Calu3 (cell line): ENCODE measurements at regions not wholly inside any gene's neighbourhood (a gene's known extent, or its start where the extent isn't known, plus 50 kb on each side); places are given as distances from the start of the nearest gene placed in this dataset.

Experiments used
- BruUV-seq: library from RNA; stranded (reverse); fragments of 400-500 nt; replicated peaks from 2 replicates; lab custom pipeline; 2021; lab: Mats Ljungman, UMichigan
- CTCF ChIA-PET: fragments of 300-600 bp; sonication (Branson Sonifier 250); formaldehyde crosslinking; loops from one replicate; lab custom pipeline; 2022; ENCODE audit warnings: antibody characterized with exemption; lab: Charles Lee
- DNase-seq: peaks from one replicate; pipeline ENCODE4 v3.0.0; 2022
- H3K27ac Mint-ChIP-seq: one replicate; pipeline ENCODE4 v1.8.0; 2022; ENCODE audit warnings: mixed read lengths; ENCODE audit not compliant: unreplicated experiment
- H3K27me3 Mint-ChIP-seq: one replicate; pipeline ENCODE4 v1.8.0; 2022; ENCODE audit warnings: mixed read lengths; ENCODE audit not compliant: unreplicated experiment
- H3K36me3 Mint-ChIP-seq: one replicate; pipeline ENCODE4 v1.8.0; 2022; ENCODE audit warnings: mild to moderate bottlenecking, moderate library complexity, mixed read lengths; ENCODE audit not compliant: insufficient read depth, unreplicated experiment
- H3K4me1 Mint-ChIP-seq: one replicate; pipeline ENCODE4 v1.8.0; 2022; ENCODE audit warnings: mild to moderate bottlenecking, low read depth, mixed read lengths; ENCODE audit not compliant: unreplicated experiment
- H3K4me3 Mint-ChIP-seq: one replicate; pipeline ENCODE4 v1.8.0; 2022; ENCODE audit warnings: mild to moderate bottlenecking, low read depth, moderate library complexity, mixed read lengths; ENCODE audit not compliant: unreplicated experiment
- H3K9me3 Mint-ChIP-seq: one replicate; pipeline ENCODE4 v1.8.0; 2022; ENCODE audit warnings: low read depth, mixed read lengths; ENCODE audit not compliant: unreplicated experiment
- CTCF ChIP-seq: fragments of 200-600 bp; IDR thresholded peaks from one replicate; pipeline ENCODE4 v1.8.0; 2022; ENCODE audit warnings: antibody characterized with exemption; ENCODE audit not compliant: unreplicated experiment
- intact Hi-C: fragments of 100-400 bp; cut with micrococcal nuclease; formaldehyde crosslinking; loops from one replicate; pipeline ENCODE4 v1.10.0; 2022; ENCODE audit not compliant: unreplicated experiment

GRCh38 chr9:103816146-103816545 lies 278.0 kb upstream of the SMC2 start:
- intact Hi-C loops: no loop called here
- Mint-ChIP-seq H3K9me3 (no peaks in the 10 kb centered on the region), H3K4me3 (no peak overlapping the region), H3K4me1 (no peaks in the 10 kb centered on the region), H3K27me3 (no peaks in the 10 kb centered on the region), H3K27ac (no peak overlapping the region), H3K36me3 (no peaks in the 10 kb centered on the region)
- BruUV-seq: no TSS peak
- no peak for DNase-seq
- TF ChIP-seq CTCF: no peak
- CTCF ChIA-PET: no interaction called here

GRCh38 chr9:103819936-103820335 lies 274.2 kb upstream of the SMC2 start:
- no peak overlapping the region for H3K27ac Mint-ChIP-seq
- intact Hi-C loops: no loop called here
- H3K9me3 Mint-ChIP-seq: no peaks in the 10 kb centered on the region
- H3K27me3 Mint-ChIP-seq: no peaks in the 10 kb centered on the region
- BruUV-seq: no TSS peak
- no peak for TF ChIP-seq CTCF
- CTCF ChIA-PET: no interaction called here
- H3K4me3 Mint-ChIP-seq: no peak overlapping the region
- no peak for DNase-seq
- no peaks in the 10 kb centered on the region for H3K4me1 Mint-ChIP-seq
- no peaks in the 10 kb centered on the region for H3K36me3 Mint-ChIP-seq

GRCh38 chr9:103821115-103821514 lies 273.0 kb upstream of the SMC2 start:
- H3K4me1 Mint-ChIP-seq: no peaks in the 10 kb centered on the region
- H3K27ac Mint-ChIP-seq: no peak overlapping the region
- no peak for TF ChIP-seq CTCF
- CTCF ChIA-PET: no interaction called here
- no peaks in the 10 kb centered on the region for H3K27me3 Mint-ChIP-seq
- no peak for DNase-seq
- no peaks in the 10 kb centered on the region for H3K36me3 Mint-ChIP-seq
- BruUV-seq: no TSS peak
- intact Hi-C loops: no loop called here
- H3K4me3 Mint-ChIP-seq: no peak overlapping the region
- no peaks in the 10 kb centered on the region for H3K9me3 Mint-ChIP-seq

GRCh38 chr9:103837940-103838339 lies 256.2 kb upstream of the SMC2 start:
- Mint-ChIP-seq H3K9me3 (no peaks in the 10 kb centered on the region), H3K36me3 (no peaks in the 10 kb centered on the region), H3K4me1 (no peaks in the 10 kb centered on the region), H3K27me3 (no peaks in the 10 kb centered on the region), H3K4me3 (no peak overlapping the region), H3K27ac (no peak overlapping the region)
- DNase-seq: no peak
- CTCF ChIA-PET: no interaction called here
- intact Hi-C loops: no loop called here
- no TSS peak for BruUV-seq
- TF ChIP-seq CTCF: no peak

- Mint-ChIP-seq H3K27me3 (no peaks in the 10 kb centered on the region), H3K4me3 (no peak overlapping the region), H3K9me3 (no peaks in the 10 kb centered on the region), H3K27ac (no peak overlapping the region), H3K4me1 (no peaks in the 10 kb centered on the region), H3K36me3 (no peaks in the 10 kb centered on the region)
- no TSS peak for BruUV-seq
- intact Hi-C loops: no loop called here
- CTCF ChIA-PET: no interaction called here
- no peak for DNase-seq
- TF ChIP-seq CTCF: no peak
Measured at GRCh38 chr9:103839197-103839596, 254.9 kb upstream of the SMC2 start.
